Astrocyte (in vitro differentiated cells and primary cell): ENCODE measurements at regions not wholly inside any gene's neighbourhood (a gene's known extent, or its start where the extent isn't known, plus 50 kb on each side); places are given as distances from the start of the nearest gene placed in this dataset.

Source experiments
- EZH2 ChIP-seq: IDR thresholded peaks from 2 replicates; pipeline ENCODE4 v1.6.1; 2012; ENCODE audit warnings: mild to moderate bottlenecking, low read length, inconsistent platforms; ENCODE audit not compliant: insufficient read depth
- TF ChIP-seq, protein P1 (sequence below): IDR thresholded peaks from 2 replicates; pipeline ENCODE4 v1.5.1; 2011; ENCODE audit warnings: low read depth, mild to moderate bottlenecking, inconsistent platforms, low read length, moderate library complexity; ENCODE audit not compliant: insufficient read depth

DNA sequence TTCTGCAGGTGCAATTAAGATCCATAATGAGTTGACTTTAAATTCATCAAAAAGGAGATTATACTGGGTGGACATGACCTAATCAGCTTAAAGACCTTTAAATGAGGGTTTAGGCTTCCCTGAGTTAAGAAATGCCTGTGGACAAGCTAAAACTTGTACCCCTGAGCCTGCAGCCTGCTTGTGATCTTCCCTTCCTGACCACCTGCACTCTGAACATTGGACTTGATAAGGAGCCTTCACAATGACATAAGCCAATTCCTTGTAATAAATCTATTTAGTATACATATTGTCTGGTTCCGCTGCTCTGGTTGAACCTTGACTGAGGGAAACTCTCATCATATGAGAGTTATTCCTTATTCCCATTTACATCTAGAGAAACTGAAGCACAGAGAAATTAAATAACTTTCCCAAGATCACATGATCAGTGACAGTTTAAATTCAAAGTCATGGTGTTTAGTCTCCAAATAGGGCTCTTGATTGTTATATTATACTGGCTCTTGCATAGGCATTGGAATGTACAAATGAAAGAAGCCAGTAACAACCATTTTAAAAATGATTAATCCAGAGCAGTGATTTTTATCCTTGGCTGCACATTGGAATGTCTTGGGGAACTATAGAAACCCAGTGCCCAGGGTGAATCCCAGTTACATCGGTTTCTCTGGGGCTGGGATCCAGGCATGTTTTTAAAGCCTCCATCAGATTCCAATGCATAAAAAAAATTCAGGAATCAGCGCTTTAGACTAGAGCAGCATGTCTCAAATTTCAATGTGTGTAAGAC, 136.1 kb downstream of the MSL3 start:
- TF ChIP-seq EZH2 = no peak
- TF ChIP-seq, protein P1, sequence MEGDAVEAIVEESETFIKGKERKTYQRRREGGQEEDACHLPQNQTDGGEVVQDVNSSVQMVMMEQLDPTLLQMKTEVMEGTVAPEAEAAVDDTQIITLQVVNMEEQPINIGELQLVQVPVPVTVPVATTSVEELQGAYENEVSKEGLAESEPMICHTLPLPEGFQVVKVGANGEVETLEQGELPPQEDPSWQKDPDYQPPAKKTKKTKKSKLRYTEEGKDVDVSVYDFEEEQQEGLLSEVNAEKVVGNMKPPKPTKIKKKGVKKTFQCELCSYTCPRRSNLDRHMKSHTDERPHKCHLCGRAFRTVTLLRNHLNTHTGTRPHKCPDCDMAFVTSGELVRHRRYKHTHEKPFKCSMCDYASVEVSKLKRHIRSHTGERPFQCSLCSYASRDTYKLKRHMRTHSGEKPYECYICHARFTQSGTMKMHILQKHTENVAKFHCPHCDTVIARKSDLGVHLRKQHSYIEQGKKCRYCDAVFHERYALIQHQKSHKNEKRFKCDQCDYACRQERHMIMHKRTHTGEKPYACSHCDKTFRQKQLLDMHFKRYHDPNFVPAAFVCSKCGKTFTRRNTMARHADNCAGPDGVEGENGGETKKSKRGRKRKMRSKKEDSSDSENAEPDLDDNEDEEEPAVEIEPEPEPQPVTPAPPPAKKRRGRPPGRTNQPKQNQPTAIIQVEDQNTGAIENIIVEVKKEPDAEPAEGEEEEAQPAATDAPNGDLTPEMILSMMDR = no peak
